ENCODE measurements at regions not wholly inside any gene's neighbourhood (a gene's known extent, or its start where the extent isn't known, plus 50 kb on each side); places are given as distances from the start of the nearest gene placed in this dataset.

GRCh38 chr1:164310166-164310565 lies 248.8 kb upstream of the PBX1 start:
- no peaks in the 10 kb centered on the region for H3K4me1 Mint-ChIP-seq (ENCODE audit: low read depth)
- no peak for ATAC-seq (ENCODE audit: poor library complexity)

GRCh38 chr1:164311377-164311776 lies 247.6 kb upstream of the PBX1 start:
- POLR2A ChIA-PET: no interaction called here
- CTCF ChIA-PET: no interaction called here
- H3K9me3 Mint-ChIP-seq: peaks cover 5% of the 10 kb centered on the region

More at GRCh38 chr1:164310166-164310565, 248.8 kb upstream of the PBX1 start:
- no peak for TF ChIP-seq CTCF (IDR thresholded peaks at IDR 0.05)
- Mint-ChIP-seq H3K4me3 (no peak overlapping the region), H3K9me3 (peaks cover 4% of the 10 kb centered on the region), H3K27ac (no peak overlapping the region), H3K36me3 (ENCODE audit: low read depth) (no peaks in the 10 kb centered on the region), H3K27me3 (no peaks in the 10 kb centered on the region)
- no peak overlapping the region for H3K27ac ChIP-seq (ENCODE audit: low read depth in 1 of 2, low read length in 2 of 2)
- intact Hi-C loops (cut with DNase I, micrococcal nuclease): no loop called here
- no peak overlapping the region for H3K4me3 ChIP-seq (ENCODE audit: low read length)
- H3K36me3 ChIP-seq (ENCODE audit: insufficient read depth, low read length): no peaks in the 10 kb centered on the region
- no peaks in the 10 kb centered on the region for H3K4me1 ChIP-seq (ENCODE audit: insufficient read depth, low read length)
- DNase-seq: no peak
- no peaks in the 10 kb centered on the region for H3K27me3 ChIP-seq (ENCODE audit: control insufficient read depth in 1 of 2, insufficient read depth in 2 of 2, low read length in 2 of 2)
- POLR2A ChIA-PET: no interaction called here
- H3K9me3 ChIP-seq (ENCODE audit: control insufficient read depth in 1 of 2, insufficient read depth in 1 of 2, low read length in 2 of 2): no peaks in the 10 kb centered on the region
- CTCF ChIA-PET: no interaction called here

GRCh38 chr1:164320790-164321731 lies 237.9 kb upstream of the PBX1 start:
- intact Hi-C loops (cut with DNase I, micrococcal nuclease): no loop called here
- no peak for ATAC-seq (ENCODE audit: poor library complexity)
- peaks cover 13% of the 10 kb centered on the region for H3K27me3 Mint-ChIP-seq
- peaks cover 3% of the 10 kb centered on the region for H3K9me3 Mint-ChIP-seq
- no peaks in the 10 kb centered on the region for H3K36me3 ChIP-seq (ENCODE audit: insufficient read depth, low read length)
- ChIA-PET CTCF (no interaction called here), POLR2A (no interaction called here)
- no peaks in the 10 kb centered on the region for H3K4me1 Mint-ChIP-seq (ENCODE audit: low read depth)
- no peak for DNase-seq
- no peak overlapping the region for H3K27ac Mint-ChIP-seq
- H3K27me3 ChIP-seq (ENCODE audit: control insufficient read depth in 1 of 2, insufficient read depth in 2 of 2, low read length in 2 of 2): no peaks in the 10 kb centered on the region
- no peak overlapping the region for H3K4me3 ChIP-seq (ENCODE audit: low read length)
- no peak overlapping the region for H3K4me3 Mint-ChIP-seq
- TF ChIP-seq CTCF (IDR thresholded peaks at IDR 0.05): no peak
- no peaks in the 10 kb centered on the region for H3K36me3 Mint-ChIP-seq (ENCODE audit: low read depth)
- no peaks in the 10 kb centered on the region for H3K4me1 ChIP-seq (ENCODE audit: insufficient read depth, low read length)
- H3K9me3 ChIP-seq (ENCODE audit: control insufficient read depth in 1 of 2, insufficient read depth in 1 of 2, low read length in 2 of 2): peaks cover 0 to 14% of the 10 kb centered on the region in 2 experiments
- no peak overlapping the region for H3K27ac ChIP-seq (ENCODE audit: low read depth in 1 of 2, low read length in 2 of 2)

More at GRCh38 chr1:164311377-164311776, 247.6 kb upstream of the PBX1 start:
- no peak overlapping the region for H3K27ac ChIP-seq (ENCODE audit: low read depth in 1 of 2, low read length in 2 of 2)
- H3K4me3 ChIP-seq (ENCODE audit: low read length): no peak overlapping the region
- H3K4me1 Mint-ChIP-seq (ENCODE audit: low read depth): no peaks in the 10 kb centered on the region
- TF ChIP-seq CTCF (IDR thresholded peaks at IDR 0.05): no peak
- DNase-seq: no peak
- intact Hi-C loops (cut with DNase I, micrococcal nuclease): no loop called here
- no peaks in the 10 kb centered on the region for H3K27me3 Mint-ChIP-seq
- H3K27me3 ChIP-seq (ENCODE audit: control insufficient read depth in 1 of 2, insufficient read depth in 2 of 2, low read length in 2 of 2): no peaks in the 10 kb centered on the region
- no peak overlapping the region for H3K27ac Mint-ChIP-seq
- H3K36me3 ChIP-seq (ENCODE audit: insufficient read depth, low read length): no peaks in the 10 kb centered on the region
- no peaks in the 10 kb centered on the region for H3K9me3 ChIP-seq (ENCODE audit: control insufficient read depth in 1 of 2, insufficient read depth in 1 of 2, low read length in 2 of 2)
- no peak overlapping the region for H3K4me3 Mint-ChIP-seq
- no peaks in the 10 kb centered on the region for H3K4me1 ChIP-seq (ENCODE audit: insufficient read depth, low read length)
- ATAC-seq (ENCODE audit: poor library complexity): no peak
- no peaks in the 10 kb centered on the region for H3K36me3 Mint-ChIP-seq (ENCODE audit: low read depth)
